H9 (cell line): ENCODE measurements at regions not wholly inside any gene's neighbourhood (a gene's known extent, or its start where the extent isn't known, plus 50 kb on each side); places are given as distances from the start of the nearest gene placed in this dataset.

Experiments used
- DNase-seq: peaks from one replicate; pipeline ENCODE4 v3.0.0-alpha.2; 2017
- H2AFZ ChIP-seq: one replicate; pipeline ENCODE4 v1.6.1; 2013; ENCODE audit warnings: mild to moderate bottlenecking, low read length, control low read depth, moderate library complexity
- H2AK5ac ChIP-seq: 2 replicates; pipeline ENCODE4 v1.6.1; 2013; ENCODE audit warnings: low read length, control low read depth, mixed read lengths; ENCODE audit not compliant: insufficient read length
- H2BK120ac ChIP-seq: one replicate; pipeline ENCODE4 v1.6.1; 2013; ENCODE audit warnings: low read depth, mild to moderate bottlenecking, low read length, control low read depth, inconsistent platforms; ENCODE audit not compliant: poor library complexity, severe bottlenecking
- H2BK12ac ChIP-seq: 2 replicates; pipeline ENCODE4 v1.6.1; 2013; ENCODE audit warnings: low read length, control low read depth, mixed read lengths, low read depth; ENCODE audit not compliant: insufficient read length
- H2BK15ac ChIP-seq: 2 replicates; pipeline ENCODE4 v1.6.1; 2013; ENCODE audit warnings: low read depth, low read length, control low read depth
- H2BK20ac ChIP-seq: one replicate; pipeline ENCODE4 v1.6.1; 2013; ENCODE audit warnings: low read depth, mild to moderate bottlenecking, low read length, control low read depth, inconsistent platforms; ENCODE audit not compliant: poor library complexity, severe bottlenecking
- H2BK5ac ChIP-seq: 2 replicates; pipeline ENCODE4 v1.6.1; 2013; ENCODE audit warnings: low read length, control low read depth, mixed read lengths; ENCODE audit not compliant: insufficient read length
- H3K14ac ChIP-seq: 2 replicates; pipeline ENCODE4 v1.6.1; 2013; ENCODE audit warnings: low read length, control low read depth; ENCODE audit not compliant: insufficient read depth
- H3K18ac ChIP-seq: 2 replicates; pipeline ENCODE4 v1.6.1; 2013; ENCODE audit warnings: low read depth, mild to moderate bottlenecking, mixed read lengths, low read length, control low read depth; ENCODE audit not compliant: insufficient read length
- H3K23ac ChIP-seq: 2 replicates; pipeline ENCODE4 v1.6.1; 2013; ENCODE audit warnings: low read length, control low read depth, mixed read lengths, low read depth; ENCODE audit not compliant: insufficient read length
- H3K23me2 ChIP-seq: 2 replicates; pipeline ENCODE4 v1.6.1; 2013; ENCODE audit warnings: low read depth, mild to moderate bottlenecking, mixed read lengths, low read length, control low read depth; ENCODE audit not compliant: insufficient read length, poor library complexity, severe bottlenecking
- H3K27ac ChIP-seq: 2 replicates; pipeline ENCODE4 v1.5.1; 2013; ENCODE audit warnings: low read length, control low read depth, mixed read lengths, low read depth; ENCODE audit not compliant: insufficient read length
- H3K27me3 ChIP-seq: 2 replicates; pipeline ENCODE4 v1.6.1; 2013; ENCODE audit warnings: low read length, control low read depth, inconsistent platforms; ENCODE audit not compliant: insufficient read depth
- H3K4ac ChIP-seq: 2 replicates; pipeline ENCODE4 v1.6.1; 2013; ENCODE audit warnings: low read depth, mild to moderate bottlenecking, control low read depth, inconsistent platforms, low read length, moderate library complexity
- H3K4me1 ChIP-seq: 2 replicates; pipeline ENCODE4 v1.6.1; 2013; ENCODE audit warnings: low read length, control low read depth, inconsistent platforms; ENCODE audit not compliant: insufficient read depth
- H3K4me2 ChIP-seq: 2 replicates; pipeline ENCODE4 v1.6.1; 2013; ENCODE audit warnings: low read length, control low read depth, mixed read lengths; ENCODE audit not compliant: insufficient read length, insufficient read depth
- H3K56ac ChIP-seq: 2 replicates; pipeline ENCODE4 v1.6.1; 2013; ENCODE audit warnings: low read depth, mild to moderate bottlenecking, mixed read lengths, low read length, control low read depth; ENCODE audit not compliant: insufficient read length
- H3K79me1 ChIP-seq: 2 replicates; pipeline ENCODE4 v1.6.1; 2013; ENCODE audit warnings: low read depth, mild to moderate bottlenecking, moderate library complexity, low read length, control low read depth, inconsistent platforms; ENCODE audit not compliant: insufficient read depth, poor library complexity, severe bottlenecking
- H3K79me2 ChIP-seq: 2 replicates; pipeline ENCODE4 v1.6.1; 2013; ENCODE audit warnings: low read length, control low read depth, inconsistent platforms; ENCODE audit not compliant: insufficient read depth
- H3K9ac ChIP-seq: 2 replicates; pipeline ENCODE4 v1.6.1; 2013; ENCODE audit warnings: low read length, control low read depth, mixed read lengths; ENCODE audit not compliant: insufficient read length; ENCODE audit errors: extremely low read depth
- H3K9me3 ChIP-seq: one replicate; pipeline ENCODE4 v1.6.1; 2013; ENCODE audit warnings: low read depth, low read length, inconsistent platforms; ENCODE audit not compliant: control insufficient read depth
- H3T11ph ChIP-seq: one replicate; pipeline ENCODE4 v1.6.1; 2013; ENCODE audit warnings: mild to moderate bottlenecking, low read length, control low read depth, inconsistent platforms
- H4K20me1 ChIP-seq: one replicate; pipeline ENCODE4 v1.6.1; 2013; ENCODE audit not compliant: control insufficient read depth, insufficient read length, insufficient read depth
- H4K5ac ChIP-seq: 2 replicates; pipeline ENCODE4 v1.6.1; 2013; ENCODE audit warnings: low read depth, mild to moderate bottlenecking, mixed read lengths, low read length, control low read depth; ENCODE audit not compliant: insufficient read length
- H4K8ac ChIP-seq: replicated peaks from 2 replicates; pipeline ENCODE4 v1.6.1; 2013; ENCODE audit warnings: low read length, control low read depth, mixed read lengths, low read depth; ENCODE audit not compliant: insufficient read length
- H4K91ac ChIP-seq: 2 replicates; pipeline ENCODE4 v1.6.1; 2013; ENCODE audit warnings: low read depth, mild to moderate bottlenecking, moderate library complexity, mixed read lengths, low read length, control low read depth; ENCODE audit not compliant: insufficient read length
- H3K27ac Mint-ChIP-seq, 3 experiments: 2 replicates in 2 of 3; 3 replicates in 1 of 3; pipeline ENCODE4 v1.8.0; 2020 to 2021; ENCODE audit warnings: mixed read lengths in 3 of 3, mild to moderate bottlenecking in 1 of 3, moderate library complexity in 1 of 3
- H3K27me3 Mint-ChIP-seq: 2 replicates; pipeline ENCODE4 v1.8.0; 2021; ENCODE audit warnings: low read depth, mild to moderate bottlenecking, moderate library complexity, mixed read lengths
- H3K36me3 Mint-ChIP-seq, 3 experiments: 2 replicates in 2 of 3; 3 replicates in 1 of 3; pipeline ENCODE4 v1.8.0; 2020 to 2021; ENCODE audit warnings: low read depth in 3 of 3, mixed read lengths in 3 of 3; ENCODE audit not compliant: insufficient read depth in 1 of 3
- H3K4me1 Mint-ChIP-seq, 2 experiments: 2 replicates each; pipeline ENCODE4 v1.8.0; 2020; ENCODE audit warnings: mixed read lengths in 2 of 2
- H3K4me3 Mint-ChIP-seq, 2 experiments: 2 replicates in 1 of 2; 3 replicates in 1 of 2; pipeline ENCODE4 v1.8.0; 2020 to 2021; ENCODE audit warnings: mild to moderate bottlenecking in 2 of 2, mixed read lengths in 2 of 2, moderate library complexity in 1 of 2
- H3K9me3 Mint-ChIP-seq, 2 experiments: 2 replicates in 1 of 2; 3 replicates in 1 of 2; pipeline ENCODE4 v1.8.0; 2020; ENCODE audit warnings: mild to moderate bottlenecking in 2 of 2, mixed read lengths in 2 of 2, moderate library complexity in 1 of 2
- CTCF ChIP-seq: fragments of 200-600 bp; sonication (generic); conservative IDR thresholded peaks from 3 replicates; pipeline ENCODE4 v1.8.0; 2021; ENCODE audit warnings: antibody characterized with exemption, mild to moderate bottlenecking
- WGBS: extraction: QIAGEN DNeasy Blood & Tissue Kit; methylation state at CpG from one replicate; pipeline ENCODE4 v1.1.7; 2013; ENCODE audit warnings: missing lambda C conversion rate, low lambda C conversion rate, mixed read lengths; ENCODE audit not compliant: insufficient read length; ENCODE audit errors: extremely low coverage; 5-methylcytosine and 5-hydroxymethylcytosine counted together

DNA sequence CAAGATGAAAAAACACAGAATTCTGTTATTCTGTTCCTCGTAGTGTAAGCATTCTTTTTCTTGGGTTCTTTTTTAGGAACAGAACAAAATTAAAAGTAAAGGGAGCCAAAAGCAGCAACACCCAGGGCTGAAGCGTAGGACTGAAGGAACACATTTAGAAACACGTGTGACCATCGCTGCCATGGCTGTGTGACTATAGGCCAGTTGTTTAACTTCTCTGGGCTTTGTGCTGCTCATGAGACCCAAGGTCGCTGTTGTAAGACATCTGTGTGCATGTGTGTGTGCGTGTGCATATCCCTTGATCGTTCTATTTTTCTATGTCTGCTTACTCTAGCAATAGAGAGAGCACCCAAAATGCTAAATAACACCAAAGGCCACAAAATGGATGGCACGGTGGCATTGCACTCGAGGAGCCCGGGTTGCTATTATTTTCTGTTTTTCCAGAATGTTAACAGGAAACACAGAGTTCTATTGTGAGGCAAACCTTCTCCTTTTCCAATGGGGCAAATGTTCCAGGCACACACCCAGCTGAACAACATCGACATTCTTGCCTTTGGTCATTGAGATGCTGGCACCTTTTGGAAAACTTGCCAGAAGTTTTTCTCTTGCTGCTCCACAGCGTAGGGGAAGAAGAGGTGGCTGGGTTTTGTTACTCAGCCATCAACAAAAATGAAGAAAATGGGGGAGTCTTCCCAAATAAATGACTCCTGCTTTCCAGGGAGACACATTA lies 267.8 kb upstream of the ECI2 start:
- H3K79me1 ChIP-seq, result no peaks in the 10 kb centered on the region
- H2BK20ac ChIP-seq, result no peak overlapping the region
- no peaks in the 10 kb centered on the region for H4K20me1 ChIP-seq
- no peaks in the 10 kb centered on the region for H3K9me3 ChIP-seq
- peaks cover 17% of the 10 kb centered on the region for H3K27me3 Mint-ChIP-seq
- H3K4me1 ChIP-seq, result no peaks in the 10 kb centered on the region
- H2AFZ ChIP-seq, result no peak overlapping the region
- no peak overlapping the region for H4K8ac ChIP-seq
- no peak overlapping the region for H3K4me3 Mint-ChIP-seq
- no peak overlapping the region for H3K56ac ChIP-seq
- H2AK5ac ChIP-seq, result no peak overlapping the region
- no peak overlapping the region for H3K4ac ChIP-seq
- no peaks in the 10 kb centered on the region for H3K79me2 ChIP-seq
- WGBS, result no CpG with 5 or more reads among the region's 12 CpGs
- no peak overlapping the region for H3K18ac ChIP-seq
- no peak overlapping the region for H2BK12ac ChIP-seq
- DNase-seq, result no peak
- no peak overlapping the region for H2BK120ac ChIP-seq
- no peak overlapping the region for H2BK5ac ChIP-seq
- no peak overlapping the region for H4K91ac ChIP-seq
- no peak overlapping the region for H3K27ac ChIP-seq
- H3K27me3 ChIP-seq, result no peaks in the 10 kb centered on the region
- no peak overlapping the region for H3K23ac ChIP-seq
- no peak overlapping the region for H2BK15ac ChIP-seq
- H4K5ac ChIP-seq, result no peak overlapping the region
- H3K14ac ChIP-seq, result no peak overlapping the region
- H3K27ac Mint-ChIP-seq, result no peak overlapping the region
- no peak overlapping the region for H3T11ph ChIP-seq
- TF ChIP-seq CTCF, result no peak
- peaks cover 3 to 20% (median 14%) of the 10 kb centered on the region in 3 experiments for H3K36me3 Mint-ChIP-seq
- H3K9ac ChIP-seq, result no peak overlapping the region
- no peak overlapping the region for H3K4me2 ChIP-seq
- peaks cover 15 to 18% of the 10 kb centered on the region in 2 experiments for H3K9me3 Mint-ChIP-seq
- H3K23me2 ChIP-seq, result no peaks in the 10 kb centered on the region
- peaks cover 40 to 48% of the 10 kb centered on the region in 2 experiments for H3K4me1 Mint-ChIP-seq
